Adrenal gland (tissue), 9 donors: ENCODE measurements at regions not wholly inside any gene's neighbourhood (a gene's known extent, or its start where the extent isn't known, plus 50 kb on each side); places are given as distances from the start of the nearest gene placed in this dataset.

ENCODE experiments used
- DNase-seq, 7 donors: peaks; one replicate each; pipeline ENCODE4 v3.0.0-alpha.2; 2019 to 2020
- H3K27ac ChIP-seq, 5 donors: fragments of 200-600 bp; sonication (generic) in 4 of 5; 1 replicate in 3 of 5; 2 replicates in 2 of 5; pipeline versions ENCODE4 v1.5.1 to v1.8.0; 2016 to 2020; ENCODE audit warnings: mild to moderate bottlenecking in 1 of 5
- H3K27me3 ChIP-seq: fragments of 200-600 bp; 2 replicates; pipeline ENCODE4 v1.8.0; 2021
- H3K36me3 ChIP-seq, 2 donors: fragments of 200-600 bp; replicated peaks in 1 of 2; 1 replicate in 1 of 2; 2 replicates in 1 of 2; pipeline versions ENCODE4 v1.5.1 to v1.8.0; 2018 to 2022
- H3K4me1 ChIP-seq, 2 donors: fragments of 200-600 bp; replicated peaks in 1 of 2; 1 replicate in 1 of 2; 2 replicates in 1 of 2; pipeline versions ENCODE4 v1.5.1 to v1.8.0; 2018 to 2021
- H3K4me3 ChIP-seq, 4 donors: fragments of 200-600 bp; sonication (generic) in 3 of 4; one replicate each; pipeline ENCODE4 v1.5.1; 2016 to 2018
- H3K9me3 ChIP-seq, 3 donors: fragments of 200-600 bp; sonication (generic) in 1 of 3; replicated peaks in 1 of 3; 1 replicate in 2 of 3; 2 replicates in 1 of 3; pipeline versions ENCODE4 v1.5.1 to v1.8.0; 2016 to 2021
- POLR2A ChIP-seq, 2 donors: fragments of 450-650 bp; IDR thresholded peaks; one replicate each; pipeline ENCODE4 v1.6.1; 2017; ENCODE audit warnings: antibody characterized with exemption in 2 of 2, mild to moderate bottlenecking in 2 of 2, moderate library complexity in 1 of 2
- WGBS, 4 donors: extraction: QIAGEN DNeasy Blood & Tissue Kit in 2 of 4; methylation state at CpG; one replicate each; pipeline versions ENCODE4 v1.1.5 to v1.1.7; 2013 to 2017; 5-methylcytosine and 5-hydroxymethylcytosine counted together
- intact Hi-C, 2 donors: fragments of 100-400 bp; cut with DNase I; formaldehyde crosslinking; loops; one replicate each; pipeline versions ENCODE4 v1.14.1 to v1.15.0; 2022 to 2023
- TF ChIP-seq, protein P1 (sequence below), 6 experiments: fragments of 450-650 bp in 4 of 6; fragments of 200-600 bp in 2 of 6; sonication (generic) in 1 of 6; IDR thresholded peaks; 1 replicate in 5 of 6; 2 replicates in 1 of 6; pipeline versions ENCODE4 v1.5.1 to v1.8.0; 2016 to 2021; ENCODE audit warnings: antibody characterized with exemption in 6 of 6, mild to moderate bottlenecking in 2 of 6, moderate library complexity in 1 of 6
- donor health status: healthy with polysubstance abuse.
- donor health status: Bipolar disorder and iron deficiency.
- donor health status: DM: yes; HTN: yes; CAD: no.
- donor health status: DM: no; HTN: no; CAD: no.
- donor health status: DM: no; HTN: no; CAD: no.

DNA sequence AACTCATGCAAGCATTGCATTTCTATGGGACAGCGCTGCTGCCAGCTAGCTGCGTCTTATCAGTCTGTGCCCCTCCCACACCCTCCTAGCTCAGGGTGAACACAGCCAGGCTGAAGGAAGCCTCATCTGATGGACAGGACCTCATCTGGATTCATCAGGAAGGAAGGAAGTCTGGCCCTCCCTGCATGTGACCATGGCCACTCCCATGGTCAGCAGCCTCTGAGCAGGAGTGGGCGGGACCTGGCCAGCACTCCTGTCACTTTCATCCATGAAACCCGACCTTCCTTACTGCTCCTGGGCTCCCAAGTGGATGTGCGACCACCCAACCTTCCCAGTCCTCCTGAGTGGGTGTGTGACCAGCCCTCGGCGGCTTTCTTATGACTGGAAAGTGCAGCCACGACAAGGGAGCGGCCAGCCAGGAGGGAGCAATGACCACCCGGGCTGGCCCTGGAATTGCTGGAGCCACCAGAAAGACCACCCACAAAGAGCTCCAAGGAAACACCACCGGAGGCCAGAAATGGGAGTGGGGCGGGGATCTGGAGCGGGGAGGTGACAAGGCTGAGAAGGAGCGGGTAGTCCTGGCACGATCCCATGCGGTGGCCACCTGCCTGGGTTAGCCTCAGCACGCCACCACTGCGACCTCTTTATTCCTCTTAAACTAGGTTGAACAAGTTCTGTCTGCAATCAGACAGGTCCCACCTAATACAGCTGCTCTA is 241.2 kb downstream of the TTLL2 start:
- Histone ChIP-seq H3K27ac (peak overlapping the region in 2 of 5 donors; percentile 8 to 74), H3K4me1 (no peaks in the 10 kb centered on the region), H3K4me3 (no peak overlapping the region), H3K27me3 (peaks cover 3% of the 10 kb centered on the region), H3K36me3 (no peaks in the 10 kb centered on the region), H3K9me3 (no peaks in the 10 kb centered on the region)
- TF ChIP-seq, protein P1, sequence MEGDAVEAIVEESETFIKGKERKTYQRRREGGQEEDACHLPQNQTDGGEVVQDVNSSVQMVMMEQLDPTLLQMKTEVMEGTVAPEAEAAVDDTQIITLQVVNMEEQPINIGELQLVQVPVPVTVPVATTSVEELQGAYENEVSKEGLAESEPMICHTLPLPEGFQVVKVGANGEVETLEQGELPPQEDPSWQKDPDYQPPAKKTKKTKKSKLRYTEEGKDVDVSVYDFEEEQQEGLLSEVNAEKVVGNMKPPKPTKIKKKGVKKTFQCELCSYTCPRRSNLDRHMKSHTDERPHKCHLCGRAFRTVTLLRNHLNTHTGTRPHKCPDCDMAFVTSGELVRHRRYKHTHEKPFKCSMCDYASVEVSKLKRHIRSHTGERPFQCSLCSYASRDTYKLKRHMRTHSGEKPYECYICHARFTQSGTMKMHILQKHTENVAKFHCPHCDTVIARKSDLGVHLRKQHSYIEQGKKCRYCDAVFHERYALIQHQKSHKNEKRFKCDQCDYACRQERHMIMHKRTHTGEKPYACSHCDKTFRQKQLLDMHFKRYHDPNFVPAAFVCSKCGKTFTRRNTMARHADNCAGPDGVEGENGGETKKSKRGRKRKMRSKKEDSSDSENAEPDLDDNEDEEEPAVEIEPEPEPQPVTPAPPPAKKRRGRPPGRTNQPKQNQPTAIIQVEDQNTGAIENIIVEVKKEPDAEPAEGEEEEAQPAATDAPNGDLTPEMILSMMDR (IDR thresholded peaks at IDR 0.05): no peak
- TF ChIP-seq POLR2A (IDR thresholded peaks at IDR 0.05): no peak
- intact Hi-C loops: no loop called here
- peak in 5 of 7 donors; percentile 25 to 68 (median 46) for DNase-seq
- WGBS, 4 donors: 47 to 63% (median 58%) methylated on average over 13 to 18 of the region's 18 CpGs

DNA sequence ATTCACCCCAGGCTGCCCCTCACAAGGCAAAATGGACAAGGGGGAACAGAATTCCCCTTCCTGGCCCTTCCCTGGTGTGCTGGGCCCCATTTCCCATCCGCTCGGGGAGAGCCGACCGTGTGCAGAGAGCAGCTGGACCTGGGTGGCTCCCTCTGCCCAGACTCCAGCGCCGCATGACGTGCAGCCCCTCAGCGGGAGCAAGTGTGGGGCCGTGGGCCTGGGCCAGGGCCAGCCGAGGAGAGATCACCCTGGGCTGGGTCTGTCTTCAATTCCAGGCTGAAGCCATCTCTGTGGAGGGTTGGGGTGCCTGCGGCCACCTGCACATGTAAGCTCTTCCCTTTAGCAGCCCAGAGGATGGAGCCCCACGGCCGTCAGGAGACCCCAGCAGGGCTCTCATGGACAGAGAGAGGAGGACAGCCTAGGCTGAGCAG is 241.8 kb downstream of the TTLL2 start:
- DNase-seq: no peak
- intact Hi-C loops: no loop called here
- H3K4me1 ChIP-seq: no peaks in the 10 kb centered on the region
- peak overlapping the region in 1 of 5 donors; percentile 74 for H3K27ac ChIP-seq
- peaks cover 3% of the 10 kb centered on the region for H3K27me3 ChIP-seq
- H3K36me3 ChIP-seq: no peaks in the 10 kb centered on the region
- H3K4me3 ChIP-seq: no peak overlapping the region
- 72 to 82% (median 79%) methylated on average over 2 to 13 of the region's 13 CpGs for WGBS, 4 donors
- no peak for TF ChIP-seq POLR2A (IDR thresholded peaks at IDR 0.05)
- TF ChIP-seq, protein P1 (IDR thresholded peaks at IDR 0.05): no peak
- H3K9me3 ChIP-seq: no peaks in the 10 kb centered on the region

DNA sequence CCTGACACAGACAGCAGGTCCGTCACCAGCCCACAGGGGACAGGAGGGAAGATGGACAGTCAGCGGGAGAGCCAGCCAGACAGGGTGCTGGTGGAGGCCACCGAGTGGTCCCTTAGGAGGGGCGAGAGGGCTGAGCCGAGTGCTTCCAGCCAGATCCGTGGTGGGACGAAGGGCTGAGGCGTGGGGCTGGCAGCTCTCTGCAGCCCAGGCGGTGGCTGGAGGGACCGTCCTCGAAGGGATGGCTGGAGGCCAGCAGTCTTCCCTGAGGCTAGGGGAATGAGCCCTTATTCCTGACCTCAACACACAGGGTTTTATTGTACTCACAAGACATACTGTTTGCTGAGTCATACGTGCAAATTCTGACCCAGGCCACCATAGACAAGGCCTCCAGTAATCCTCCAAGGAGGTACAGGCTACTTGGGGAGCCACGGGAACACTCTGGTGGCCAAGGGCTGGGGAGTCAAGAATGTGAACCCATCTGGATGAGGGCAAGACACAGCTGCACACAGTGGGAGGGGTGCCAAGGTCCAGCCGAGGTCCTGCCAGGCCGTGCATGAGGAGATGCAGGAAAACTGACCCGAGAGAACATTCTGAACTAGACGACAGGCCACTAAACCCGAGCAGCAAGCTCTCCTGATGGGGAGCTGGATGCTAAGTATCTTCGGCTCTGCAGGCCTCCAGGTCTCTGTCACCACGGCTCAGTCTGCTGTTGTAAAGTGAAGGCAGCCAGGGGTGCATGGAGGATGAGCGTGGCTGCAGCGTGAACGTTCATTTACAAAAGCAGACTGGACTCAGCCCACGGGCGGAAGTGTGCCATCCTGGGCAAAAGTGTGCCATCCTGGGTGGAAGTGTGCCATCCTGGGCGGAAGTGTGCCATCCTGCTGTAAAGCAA is 242.5 kb downstream of the TTLL2 start:
- Histone ChIP-seq H3K9me3 (no peaks in the 10 kb centered on the region), H3K27ac (peak overlapping the region in 1 of 5 donors; percentile 74), H3K27me3 (peaks cover 3% of the 10 kb centered on the region), H3K4me3 (no peak overlapping the region), H3K36me3 (no peaks in the 10 kb centered on the region), H3K4me1 (no peaks in the 10 kb centered on the region)
- DNase-seq: peak in 4 of 7 donors; percentile 15 to 68 (median 36)
- intact Hi-C loops: no loop called here
- 71 to 82% (median 75%) methylated on average over 21 to 26 of the region's 26 CpGs for WGBS, 4 donors
- TF ChIP-seq POLR2A (IDR thresholded peaks at IDR 0.05): no peak
- TF ChIP-seq, protein P1 (IDR thresholded peaks at IDR 0.05): no peak

DNA sequence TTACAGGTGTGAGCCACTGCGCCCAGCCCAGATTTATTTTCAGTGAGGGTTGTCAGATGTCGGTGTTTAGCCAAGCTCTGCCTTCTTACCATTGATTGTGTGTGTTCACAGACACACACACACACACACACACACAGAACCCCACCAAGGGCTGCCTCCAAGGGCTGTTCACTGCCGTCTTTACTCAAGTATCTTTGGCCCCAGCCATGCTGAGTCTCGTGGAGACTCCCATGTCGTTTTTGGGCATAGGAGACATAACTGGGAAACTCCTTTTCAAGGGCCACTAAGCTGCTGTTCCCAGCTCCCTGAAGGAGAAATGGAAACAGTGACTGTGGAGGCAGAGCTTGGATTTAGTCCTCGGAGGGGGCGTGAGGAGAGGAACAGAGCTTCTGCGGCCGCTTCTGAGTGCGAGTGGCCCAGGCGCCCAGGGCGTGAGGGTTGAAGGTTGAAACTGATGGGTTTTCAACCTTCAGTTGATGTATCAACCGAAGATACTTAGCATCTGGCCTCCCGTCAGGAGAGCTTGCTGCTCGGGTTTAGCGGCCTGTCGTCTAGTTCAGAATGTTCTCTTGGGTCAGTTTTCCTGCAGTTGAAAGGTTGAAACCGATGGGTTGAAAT is 243.6 kb downstream of the TTLL2 start:
- Histone ChIP-seq H3K27ac (no peak overlapping the region), H3K9me3 (no peaks in the 10 kb centered on the region), H3K36me3 (no peaks in the 10 kb centered on the region), H3K27me3 (peaks cover 3% of the 10 kb centered on the region), H3K4me1 (no peaks in the 10 kb centered on the region), H3K4me3 (no peak overlapping the region)
- intact Hi-C loops: no loop called here
- TF ChIP-seq, protein P1 (IDR thresholded peaks at IDR 0.05): no peak
- TF ChIP-seq POLR2A (IDR thresholded peaks at IDR 0.05): no peak
- 82 to 87% (median 85%) methylated on average over 18 of the region's 18 CpGs for WGBS, 4 donors
- no peak for DNase-seq
